ENCODE measurements at regions not wholly inside any gene's neighbourhood (a gene's known extent, or its start where the extent isn't known, plus 50 kb on each side); places are given as distances from the start of the nearest gene placed in this dataset.
A peak's percentile ranks its signal among the peaks of the same experiment; 100 is the strongest.

DNA sequence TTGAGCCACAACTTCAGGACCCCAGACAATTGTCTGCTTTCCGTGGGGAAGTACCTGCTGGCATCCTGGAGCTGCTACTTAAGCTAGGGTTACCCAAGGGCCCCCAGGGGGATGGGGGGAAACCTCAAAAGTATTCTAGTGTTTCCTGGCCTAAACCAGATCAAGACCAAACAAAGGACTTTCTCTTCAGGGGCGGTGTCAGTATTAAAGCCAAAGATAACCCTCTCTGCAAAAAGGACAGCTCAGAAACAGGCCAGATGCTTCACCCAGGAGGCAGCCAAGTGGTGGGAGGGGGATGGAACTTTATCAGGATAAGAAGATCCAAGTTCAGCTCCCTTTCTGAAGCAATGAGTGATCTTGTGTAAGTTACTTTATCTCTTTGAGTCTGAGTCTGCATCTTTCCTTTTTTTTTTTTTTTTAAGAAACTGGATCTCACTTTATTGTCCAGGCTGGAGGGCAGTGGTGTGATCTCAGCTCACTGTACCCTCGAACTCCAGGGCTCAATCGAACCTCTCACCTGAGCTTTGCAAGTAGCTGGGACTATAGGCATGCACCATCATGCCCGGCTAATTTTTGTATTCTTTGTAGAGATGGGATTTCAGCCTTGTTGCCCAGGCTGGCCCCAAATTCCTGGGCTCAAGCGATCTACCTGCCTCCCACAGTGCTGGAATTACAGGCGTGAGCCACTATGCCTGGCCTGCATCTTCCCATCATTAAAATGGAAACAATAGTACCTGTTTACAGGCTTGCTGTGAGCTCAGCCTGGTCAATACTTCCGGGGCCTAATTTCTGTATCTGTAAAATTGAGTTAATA is 151.8 kb upstream of the PTPRM start:
- no peak for DNase-seq

DNA sequence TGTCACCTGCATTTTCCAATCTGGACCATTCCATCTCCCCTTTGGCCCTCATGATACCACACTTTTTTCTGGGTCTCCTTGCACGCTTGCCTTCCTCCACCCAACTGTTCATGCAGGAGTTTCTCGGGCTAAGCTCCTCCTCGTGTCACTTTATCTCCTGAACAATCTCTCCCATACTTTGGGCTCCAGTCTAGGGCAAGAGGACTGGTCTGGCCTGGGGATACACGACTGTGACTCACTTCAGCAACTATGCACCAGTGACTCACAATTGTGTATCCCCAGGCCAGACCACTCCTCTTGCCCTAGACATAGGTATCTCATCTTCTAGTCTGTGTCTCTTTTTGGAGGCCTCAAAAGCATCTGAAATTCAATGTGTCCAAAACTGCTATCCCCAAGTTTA is 149.4 kb upstream of the PTPRM start:
- no peak for DNase-seq

DNA sequence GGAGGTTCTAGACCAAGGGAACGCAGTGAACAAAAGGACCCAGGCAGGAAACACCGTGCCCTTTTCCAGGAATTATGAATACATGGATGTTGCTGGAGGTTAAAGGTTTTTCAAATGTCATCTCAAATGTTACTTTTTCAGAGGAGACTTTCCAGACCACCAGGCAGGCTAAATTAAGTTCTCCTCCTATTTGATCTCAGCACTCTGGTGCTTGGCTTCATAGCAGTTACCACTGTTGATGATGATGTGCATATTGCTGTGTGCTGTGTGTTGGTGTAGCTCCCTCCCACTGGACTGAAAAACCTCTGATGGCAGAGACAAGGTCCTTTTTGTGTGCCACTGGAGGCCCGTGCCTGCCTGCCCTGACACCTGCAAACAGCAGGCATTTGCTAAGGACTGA is 137.3 kb upstream of the PTPRM start:
- DNase-seq: no peak

- no peak for DNase-seq
Observed at GRCh38 chr18:7436166-7436565, 130.9 kb upstream of the PTPRM start.

DNA sequence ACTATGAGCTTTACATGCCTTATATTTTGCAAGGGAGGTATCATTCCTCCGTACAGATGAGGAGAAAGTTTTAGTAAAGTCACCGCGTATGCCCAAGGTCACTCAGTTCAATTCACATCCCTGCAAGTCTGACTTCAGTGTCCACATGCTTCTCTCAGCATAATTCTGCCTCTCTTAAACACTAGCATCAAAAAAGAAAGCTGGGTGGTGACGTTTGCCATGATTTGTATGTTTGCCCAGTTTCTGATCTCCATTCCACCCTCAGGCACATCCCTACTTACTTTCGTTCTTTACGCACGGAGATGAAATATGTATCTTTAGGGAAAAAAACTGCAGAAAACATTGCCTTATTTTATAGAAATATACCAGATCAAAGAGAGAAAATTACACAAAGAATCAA is 129.2 kb upstream of the PTPRM start:
- no peak for DNase-seq

DNA sequence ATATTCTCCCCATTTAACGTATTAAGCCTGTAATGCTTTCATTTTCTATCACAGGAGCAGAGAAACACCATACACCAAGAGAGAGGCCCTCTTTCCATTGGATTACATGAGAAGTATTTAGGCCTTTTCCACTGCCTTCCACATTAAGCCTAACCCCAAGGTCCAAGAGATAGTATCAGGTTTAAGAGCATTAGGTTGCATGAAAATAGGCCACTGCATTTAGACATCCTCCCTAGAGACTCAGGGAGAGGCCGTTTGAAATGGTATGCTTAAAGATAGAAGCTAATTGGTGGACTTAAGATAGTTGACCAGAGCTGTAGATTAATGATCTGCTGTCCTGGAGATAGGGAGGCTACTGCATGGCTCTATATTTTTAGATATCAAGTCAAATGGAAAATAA is 128.5 kb upstream of the PTPRM start:
- DNase-seq: no peak

GRCh38 chr18:7447318-7448028 is 119.6 kb upstream of the PTPRM start:
- DNase-seq: no peak

GRCh38 chr18:7452331-7452730 is 114.8 kb upstream of the PTPRM start:
- no peak for DNase-seq

GRCh38 chr18:7454429-7454828 is 112.7 kb upstream of the PTPRM start:
- DNase-seq: no peak

DNA sequence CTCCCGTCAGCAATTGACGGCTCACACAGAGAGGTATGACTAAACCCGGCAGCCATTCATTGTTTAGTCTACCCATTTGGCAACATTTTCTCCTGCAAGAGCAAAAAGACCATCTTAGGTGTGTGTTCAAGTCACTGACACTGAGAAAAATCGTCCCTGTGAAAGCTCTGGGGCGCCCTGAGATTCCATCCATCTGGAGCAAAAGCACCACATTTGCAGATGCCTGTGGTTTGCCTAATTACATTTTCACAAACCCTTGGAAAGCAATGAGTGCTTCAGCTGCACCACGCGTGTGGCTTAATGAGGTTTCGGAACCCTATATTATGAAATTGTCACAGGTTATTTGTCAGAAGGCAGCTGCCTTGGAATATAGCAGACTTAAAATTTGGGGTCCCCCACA is 110.7 kb upstream of the PTPRM start:
- no peak for DNase-seq

GRCh38 chr18:7457262-7457661 is 109.9 kb upstream of the PTPRM start:
- DNase-seq: no peak

GRCh38 chr18:7458884-7459283 is 108.2 kb upstream of the PTPRM start:
- no peak for DNase-seq

DNA sequence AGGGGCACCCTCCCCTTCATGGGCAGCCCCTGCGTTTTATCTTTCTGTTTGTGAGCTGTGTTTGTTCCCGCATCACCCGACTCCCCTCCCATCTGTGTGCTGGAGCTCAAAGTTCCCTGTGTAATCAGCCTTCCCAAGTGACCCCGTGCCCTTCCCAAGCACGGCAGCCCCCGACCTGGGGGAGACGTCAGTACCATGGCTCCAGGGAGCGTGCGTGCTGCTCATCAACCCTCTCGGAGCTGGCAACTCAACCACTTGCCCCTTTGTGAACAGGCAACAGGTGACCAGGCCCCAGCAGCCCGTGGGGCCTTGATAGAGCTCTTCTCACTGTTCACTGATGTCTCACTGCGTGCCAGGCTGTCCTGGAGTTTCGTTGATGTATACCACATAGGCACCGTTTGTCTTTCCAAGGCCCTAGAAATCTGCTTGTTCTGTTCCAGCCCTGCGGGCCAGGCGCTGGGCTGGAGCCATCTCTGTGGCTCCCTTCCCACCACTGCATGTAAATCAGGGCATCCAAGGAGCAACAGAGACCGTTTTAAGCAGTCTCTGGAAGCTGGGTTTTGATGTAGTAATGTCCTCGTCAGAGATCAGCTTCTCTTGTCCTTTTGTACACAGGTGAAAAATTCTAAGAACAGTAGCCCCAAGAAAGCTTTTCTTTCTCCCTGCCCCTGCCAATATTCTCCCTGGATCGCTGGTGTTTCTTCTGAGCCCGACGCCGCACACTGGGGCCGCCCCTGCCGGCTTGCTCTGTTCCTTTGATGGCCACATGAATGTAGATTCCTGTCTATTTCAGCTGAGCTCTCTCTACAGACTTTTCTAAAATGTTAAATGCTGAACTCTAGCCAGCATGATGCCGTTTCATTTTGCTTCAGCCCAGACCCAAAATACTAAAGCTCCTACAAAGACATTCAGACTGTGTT is 107.0 kb upstream of the PTPRM start:
- peak; percentile 38 for DNase-seq

DNA sequence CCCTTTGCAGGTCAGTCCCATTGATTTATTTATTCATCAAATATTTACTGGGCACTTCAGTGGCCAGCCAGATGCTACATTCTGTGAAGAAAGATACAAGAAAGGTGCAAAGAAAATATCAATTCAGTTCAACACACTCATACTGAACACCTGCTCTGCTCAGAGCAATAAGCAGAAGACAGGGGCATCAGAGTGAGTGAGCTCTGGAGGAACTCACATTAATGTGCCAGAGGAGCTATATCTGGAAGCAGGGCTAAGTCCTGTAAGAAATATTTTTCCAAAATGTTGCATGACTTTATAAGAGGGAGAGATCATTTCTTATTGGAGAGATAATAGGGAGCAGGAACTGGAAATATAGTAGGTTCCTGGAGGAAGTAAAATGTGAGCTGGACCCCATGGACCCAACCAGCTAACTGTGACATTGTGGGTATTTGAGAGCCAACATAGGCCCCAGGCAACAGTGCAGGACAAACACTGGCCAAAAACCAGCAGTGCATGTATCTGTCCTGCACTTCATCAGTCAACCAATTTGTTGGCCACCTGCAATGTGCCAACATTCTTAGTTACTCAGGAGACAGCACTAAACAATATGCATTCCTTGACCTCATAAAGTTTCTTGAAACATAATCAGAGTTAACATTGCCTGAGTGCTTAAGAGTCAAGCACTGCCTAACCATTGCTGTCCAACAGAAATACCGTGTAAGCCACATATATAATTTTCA is 102.7 kb upstream of the PTPRM start:
- DNase-seq: no peak

GRCh38 chr18:7466190-7466589 is 100.9 kb upstream of the PTPRM start:
- no peak for DNase-seq

DNA sequence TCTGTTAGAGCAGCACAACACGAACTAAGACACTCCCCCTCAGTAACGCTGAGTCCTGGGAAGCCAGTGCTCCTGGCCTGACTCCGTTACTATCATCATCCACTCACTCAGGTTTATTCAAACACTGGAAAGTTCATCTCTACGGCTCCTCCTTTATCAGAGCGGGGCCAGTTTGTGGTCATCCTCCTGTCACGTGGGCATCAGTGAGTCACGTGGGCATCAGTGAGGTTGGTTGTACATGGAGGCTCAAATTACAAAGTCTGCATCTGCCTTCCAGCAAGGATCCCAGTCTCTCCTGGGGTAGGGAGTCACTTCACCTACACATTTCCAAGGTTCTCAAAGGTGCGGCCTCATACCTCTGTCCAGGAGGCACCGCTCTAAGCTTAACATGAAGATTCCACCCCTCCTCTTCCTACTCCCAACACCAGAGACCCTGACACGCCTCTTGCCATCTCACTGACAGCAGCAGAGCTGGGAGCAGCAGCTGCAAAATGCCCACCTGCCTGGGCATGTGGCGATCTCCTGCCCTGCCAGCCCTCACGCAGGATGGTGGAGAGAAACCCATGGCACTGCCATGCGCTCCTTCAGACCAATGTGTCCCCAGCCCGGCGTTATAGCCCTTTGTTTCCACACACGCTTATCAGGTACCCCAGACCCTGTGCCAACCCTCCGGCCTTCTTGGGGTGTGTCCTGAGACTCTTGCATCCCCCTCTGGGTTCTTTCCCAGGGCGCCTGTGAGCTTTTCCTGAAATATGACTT is 99.2 kb upstream of the PTPRM start:
- no peak for DNase-seq

DNA sequence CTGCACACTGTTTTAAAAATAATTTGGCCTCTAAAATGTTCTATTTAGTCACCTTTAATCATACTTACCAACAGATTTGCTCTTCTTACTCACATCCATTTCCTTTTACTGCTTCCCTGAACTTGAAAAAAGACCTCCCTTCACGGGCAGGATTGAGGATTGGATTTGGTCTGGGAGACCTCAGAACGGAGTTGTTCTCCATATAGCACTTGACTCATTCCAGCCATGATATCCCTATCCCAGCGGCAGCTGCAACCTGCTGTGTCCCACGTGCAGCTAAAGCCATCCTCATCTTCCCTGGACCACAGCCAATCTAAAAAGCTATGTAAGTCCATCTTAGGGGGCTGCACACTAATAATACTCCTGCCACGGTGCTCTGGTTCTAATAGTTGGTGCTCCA is 97.0 kb upstream of the PTPRM start:
- DNase-seq: no peak

- no peak for DNase-seq
Observed at GRCh38 chr18:7470503-7470902, 96.6 kb upstream of the PTPRM start.

DNA sequence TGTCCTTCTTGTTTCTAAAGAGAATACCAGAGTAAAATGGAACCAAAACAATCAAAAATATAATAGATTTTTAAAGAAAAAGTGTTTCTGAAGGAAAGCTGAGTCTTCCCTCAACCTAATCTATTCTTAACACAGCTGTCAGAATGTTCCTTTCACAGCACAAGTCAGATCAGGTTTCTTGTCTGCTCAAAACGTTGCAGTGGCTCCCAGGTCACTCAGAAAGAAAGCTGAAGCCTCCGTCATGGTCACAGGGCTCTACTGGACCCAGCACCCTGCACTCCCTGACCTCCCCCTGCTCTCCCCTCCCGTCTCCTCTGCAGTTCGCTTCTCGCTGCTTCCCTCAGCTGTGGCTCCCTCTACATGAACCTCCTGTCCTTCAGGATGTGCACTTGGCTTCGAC is 90.7 kb upstream of the PTPRM start:
- no peak for DNase-seq

GRCh38 chr18:7479756-7480155 is 87.4 kb upstream of the PTPRM start:
- DNase-seq: no peak

- DNase-seq: no peak
Observed at GRCh38 chr18:7480879-7481278, 86.2 kb upstream of the PTPRM start.

DNA sequence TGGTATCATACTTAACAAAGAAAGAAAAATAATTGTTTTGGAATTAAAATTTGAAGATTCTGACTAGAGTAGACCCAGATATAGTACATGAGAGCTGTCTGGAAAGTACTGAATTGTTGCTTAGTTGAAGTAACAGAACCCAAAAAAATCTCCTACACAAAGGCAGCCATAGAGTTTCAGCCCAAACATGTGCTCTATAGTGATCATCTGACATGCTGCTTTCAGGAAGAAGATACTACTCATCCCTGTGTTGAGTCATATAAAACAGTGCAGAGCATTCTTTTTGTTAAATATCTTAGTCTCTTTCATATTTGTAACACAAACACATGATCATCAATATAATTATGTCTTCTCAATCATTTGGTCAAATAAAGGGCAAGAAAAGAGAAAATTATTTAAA is 84.8 kb upstream of the PTPRM start:
- DNase-seq: no peak
